IPS DF 19.7 (cell line): ENCODE measurements at regions not wholly inside any gene's neighbourhood (a gene's known extent, or its start where the extent isn't known, plus 50 kb on each side); places are given as distances from the start of the nearest gene placed in this dataset.

ENCODE experiments used
- DNase-seq: peaks from one replicate; pipeline ENCODE4 v3.0.0-alpha.2; 2013; ENCODE audit warnings: low read depth, low spot score

DNA sequence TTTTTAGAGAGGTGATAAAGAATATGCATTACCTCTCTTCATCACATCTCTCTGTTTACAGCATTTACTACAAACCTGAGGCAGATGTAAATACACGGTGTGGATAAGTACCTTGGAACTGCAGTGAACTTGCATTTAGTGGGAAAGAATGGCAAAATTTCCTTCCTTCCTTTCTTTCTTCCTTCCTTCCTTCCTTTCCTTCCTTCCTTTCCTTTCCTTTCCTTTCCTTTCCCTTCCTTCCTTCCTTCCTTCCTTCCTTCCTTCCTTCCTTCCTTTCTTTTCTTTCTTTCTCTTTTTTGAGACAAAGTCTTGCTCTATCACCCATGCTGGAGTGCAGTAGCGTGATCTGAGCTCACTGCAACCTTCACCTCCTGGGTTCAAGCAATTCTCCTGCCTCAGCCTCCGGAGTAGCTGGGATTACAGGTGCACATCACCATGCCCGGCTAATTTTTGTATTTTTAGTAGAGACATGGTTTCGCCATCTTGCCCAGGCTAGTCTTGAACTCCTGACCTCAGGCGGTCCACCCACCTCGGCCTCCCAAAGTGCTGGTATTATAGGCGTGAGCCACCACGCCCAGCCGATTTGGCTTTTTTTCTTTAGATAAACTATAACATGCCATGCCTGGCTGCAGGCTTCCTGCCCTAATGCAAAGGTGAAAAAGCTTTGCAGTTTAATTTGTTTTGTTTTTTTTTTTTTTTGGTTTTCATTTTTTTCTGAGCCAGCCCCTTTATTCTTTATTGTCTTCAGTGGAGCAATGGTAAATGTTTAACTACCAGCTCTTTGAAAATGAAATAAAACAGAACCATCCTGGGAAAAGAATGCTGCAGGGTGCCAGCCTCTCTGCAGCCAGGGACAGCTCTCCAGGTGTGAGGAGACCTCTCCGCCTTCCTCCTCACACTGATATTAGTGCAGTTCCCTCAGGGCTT is 64.2 kb upstream of the NEDD9 start:
- DNase-seq = no peak

DNA sequence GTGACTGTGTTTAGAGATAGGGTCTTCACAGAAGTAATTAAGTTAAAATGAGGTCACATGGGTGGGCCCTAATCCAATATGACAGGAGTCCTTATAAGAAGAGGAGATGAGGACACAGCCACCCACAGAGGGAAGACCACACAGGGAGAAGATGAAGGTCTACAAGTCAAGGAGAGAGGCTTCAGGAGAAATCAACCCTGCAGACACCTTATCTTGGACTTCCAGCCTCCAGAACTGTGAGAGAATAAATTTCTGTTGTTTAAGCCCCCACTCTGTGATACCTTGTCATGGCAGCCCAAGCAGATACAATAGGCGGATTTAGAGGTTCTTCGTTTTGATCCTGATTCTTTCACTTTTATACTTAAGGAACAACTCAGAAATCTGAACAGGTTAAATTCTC is 63.5 kb upstream of the NEDD9 start:
- DNase-seq = no peak

DNA sequence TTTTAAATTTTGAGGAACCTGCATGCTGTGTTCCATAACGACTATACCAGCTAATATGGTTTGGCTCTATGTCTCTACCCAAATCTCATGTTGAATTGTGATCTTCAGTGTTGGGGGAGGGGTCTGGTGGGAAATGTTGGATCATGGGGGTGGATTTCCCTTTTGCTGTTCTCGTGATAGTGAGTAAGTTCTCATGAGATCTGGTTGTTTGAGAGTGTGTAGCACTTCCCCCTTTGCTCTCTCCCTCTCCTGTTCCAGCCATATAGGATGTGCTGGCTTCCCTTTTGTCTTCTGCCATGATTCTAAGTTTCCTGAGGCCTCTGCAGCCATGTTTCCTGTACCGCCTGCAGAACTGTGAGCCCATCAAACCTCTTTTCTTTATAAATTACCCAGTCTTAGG is 61.8 kb upstream of the NEDD9 start:
- no peak for DNase-seq

DNA sequence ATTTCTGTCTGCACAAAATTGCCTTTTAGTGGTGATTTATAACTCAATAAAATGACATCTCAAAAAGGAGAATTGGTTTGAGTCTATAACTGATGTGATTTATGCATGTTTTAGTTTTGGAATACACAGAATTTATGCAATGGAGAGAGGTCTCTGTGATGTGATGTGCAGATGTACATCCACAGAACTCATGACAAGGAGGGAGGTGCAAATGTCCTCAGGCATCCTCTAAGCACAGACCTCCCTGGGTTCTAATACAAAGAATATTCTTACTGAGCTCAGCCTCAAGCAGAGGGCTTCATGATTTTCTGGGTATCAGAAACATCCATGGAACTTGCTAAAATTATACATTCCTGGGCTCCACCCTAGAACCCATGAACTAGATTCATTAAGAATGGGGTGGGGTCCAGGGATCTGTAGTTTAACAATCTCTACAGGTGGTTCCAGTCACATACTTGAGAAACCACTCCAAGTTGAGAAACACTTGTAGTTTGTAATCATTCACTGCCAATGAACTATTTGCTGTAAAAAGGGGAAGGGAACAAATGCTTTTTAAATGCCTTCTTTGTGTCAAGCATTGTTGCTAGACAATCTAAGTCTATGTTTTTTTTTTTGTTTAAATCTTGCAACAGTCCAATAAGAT is 60.2 kb upstream of the NEDD9 start:
- no peak for DNase-seq

DNA sequence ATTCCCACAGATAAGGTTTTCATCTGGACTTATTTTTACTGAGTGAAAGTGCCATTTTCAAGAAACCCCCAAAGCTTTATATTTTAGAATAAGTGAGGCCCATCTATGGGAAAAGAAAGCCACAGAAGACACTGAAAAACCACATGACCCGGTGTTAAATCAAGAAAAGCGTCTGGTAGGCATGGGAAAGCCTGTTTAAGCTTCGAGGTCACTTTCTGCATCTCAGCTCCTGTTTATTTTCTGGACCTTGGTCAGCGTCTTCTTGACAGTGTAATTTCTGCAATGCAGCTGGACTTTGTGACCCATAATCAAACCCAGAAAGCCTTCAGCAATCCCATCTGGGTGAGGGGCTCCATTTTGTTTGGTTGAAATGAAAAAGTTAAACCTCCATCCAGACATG is 59.6 kb upstream of the NEDD9 start:
- no peak for DNase-seq

DNA sequence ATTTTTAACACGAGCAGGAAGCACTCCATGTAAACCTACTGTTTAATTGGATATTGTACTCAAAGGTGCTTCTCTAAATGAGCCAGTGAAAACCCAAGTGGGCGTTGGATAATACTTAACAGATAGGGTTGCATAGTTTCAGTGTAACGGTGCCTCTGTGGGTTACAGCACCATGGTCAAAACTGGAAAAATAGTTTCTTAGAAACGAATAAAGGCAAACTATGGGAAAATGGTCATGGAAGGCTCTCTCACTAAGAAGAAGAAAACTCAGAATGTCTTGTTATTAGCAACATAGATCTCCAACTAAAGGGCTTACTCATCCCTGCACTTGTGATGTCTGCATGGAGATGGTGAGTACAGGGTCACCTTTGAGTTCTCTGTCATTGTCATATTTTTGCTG is 59.1 kb upstream of the NEDD9 start:
- no peak for DNase-seq

DNA sequence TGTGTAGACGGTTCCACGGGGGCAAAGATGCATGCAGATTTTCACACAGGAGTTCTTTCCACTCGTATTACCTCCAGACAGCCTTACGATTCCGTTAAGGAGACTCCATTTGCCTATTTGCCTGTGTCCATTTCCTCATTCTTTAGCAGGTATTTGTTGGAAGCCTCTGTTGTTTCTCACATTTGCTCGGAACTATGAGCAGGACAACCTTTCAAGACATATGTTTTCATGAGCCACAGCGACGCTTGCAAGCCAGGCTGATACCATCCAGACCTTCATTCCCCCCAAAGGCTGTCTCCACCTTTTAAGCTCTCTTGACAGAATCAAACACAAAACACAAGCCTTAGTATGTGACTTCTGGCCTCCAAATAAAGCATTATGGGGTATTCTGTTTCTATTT is 57.6 kb upstream of the NEDD9 start:
- DNase-seq = no peak

DNA sequence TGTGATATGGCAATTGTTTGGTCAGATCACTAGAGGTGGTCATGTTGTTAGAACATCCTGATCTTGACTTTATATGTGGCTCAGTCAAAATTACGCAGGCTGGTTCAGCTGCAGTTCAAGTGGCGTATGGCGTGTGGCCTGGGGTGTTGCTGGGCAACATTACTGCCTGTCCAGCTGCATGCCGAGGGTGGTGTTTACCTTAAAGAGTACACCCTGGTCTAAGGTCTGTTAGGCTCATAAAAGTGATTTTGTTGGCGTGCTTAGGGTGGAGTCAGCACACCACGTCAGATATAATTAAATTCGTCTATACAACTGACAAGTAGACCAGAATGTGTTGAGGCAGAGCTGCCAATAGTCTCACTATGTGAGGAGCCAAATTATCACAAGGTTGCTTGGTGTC is 55.6 kb upstream of the NEDD9 start:
- no peak for DNase-seq

DNA sequence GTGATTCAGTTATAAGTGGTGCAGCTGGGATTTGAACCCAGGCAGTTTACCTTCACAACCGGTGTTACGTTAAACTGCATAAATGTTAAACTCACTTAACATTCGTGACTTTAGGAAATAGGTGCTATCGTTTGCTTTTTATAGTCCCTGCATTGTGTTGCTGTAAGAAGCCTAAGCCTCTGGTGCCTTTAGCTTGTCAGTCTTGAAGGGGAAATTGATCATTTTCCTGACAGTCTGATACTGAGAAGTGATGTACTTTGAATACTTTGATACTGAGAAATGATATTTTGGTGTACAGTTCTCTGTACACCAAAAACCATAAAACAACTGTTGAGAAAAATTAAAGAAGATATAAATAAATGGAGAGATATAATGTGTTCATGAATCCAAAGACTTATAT is 52.5 kb upstream of the NEDD9 start:
- no peak for DNase-seq

DNA sequence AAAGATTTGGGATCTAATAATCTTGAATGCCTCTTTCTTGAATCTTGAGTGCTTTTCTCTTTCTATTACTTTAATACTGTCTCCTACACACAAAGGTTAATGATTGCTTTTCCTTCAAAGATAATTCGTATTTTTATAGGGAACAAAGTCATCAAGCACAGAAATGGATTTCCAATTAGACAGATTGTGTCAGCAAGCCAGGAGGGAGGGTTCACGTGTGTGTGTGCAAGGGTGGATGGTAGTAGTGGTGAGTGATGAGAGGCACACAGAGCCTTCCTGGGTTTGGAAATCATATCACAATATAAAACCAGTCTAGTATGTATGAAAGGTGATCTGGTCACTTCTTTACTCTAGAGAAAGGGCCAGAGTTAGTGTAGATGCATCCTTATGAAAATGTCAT is 51.2 kb upstream of the NEDD9 start:
- DNase-seq = no peak

DNA sequence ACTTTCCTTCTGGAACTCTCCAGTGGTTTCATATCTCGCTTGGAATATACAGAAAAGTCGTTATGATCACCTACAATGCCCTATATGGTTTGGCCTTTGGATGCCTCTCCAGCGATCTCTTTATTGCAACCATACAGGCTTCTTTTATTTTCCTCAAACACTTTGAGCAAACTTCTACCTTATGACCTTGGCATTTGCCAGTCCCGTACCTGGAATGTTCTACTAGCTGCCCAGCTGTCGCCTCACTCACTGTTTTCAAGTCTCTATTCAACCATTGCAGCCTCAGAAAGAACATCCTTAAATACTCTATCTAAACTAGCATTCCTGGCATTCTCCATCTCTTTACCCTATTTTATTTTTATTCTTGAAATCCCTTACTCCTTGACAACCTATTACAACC is 50.4 kb upstream of the NEDD9 start:
- no peak for DNase-seq
